HepG2 (cell line): ENCODE measurements at regions not wholly inside any gene's neighbourhood (a gene's known extent, or its start where the extent isn't known, plus 50 kb on each side); places are given as distances from the start of the nearest gene placed in this dataset.

Experiments used
- EP300 ChIP-seq, 3 experiments: sonication (generic) in 1 of 3; formaldehyde crosslinking in 1 of 3; IDR thresholded peaks; 2 replicates each; pipeline versions ENCODE4 v1.5.1 to v1.6.1; 2011 to 2020; ENCODE audit warnings: low read depth in 2 of 3, low read length in 2 of 3, borderline replicate concordance in 1 of 3, improper control_type of control experiment in 1 of 3, mild to moderate bottlenecking in 1 of 3, missing genetic modification reagents in 1 of 3, moderate library complexity in 1 of 3
- MEIS1 ChIP-seq: sonication (generic); formaldehyde crosslinking; IDR thresholded peaks from 2 replicates; pipeline ENCODE4 v1.9.0; 2021; ENCODE audit warnings: mild to moderate bottlenecking, missing genetic modification reagents, moderate library complexity, borderline replicate concordance
- SKI ChIP-seq: fragments of 450-650 bp; IDR thresholded peaks from one replicate; pipeline ENCODE4 v1.6.1; 2018; ENCODE audit warnings: mild to moderate bottlenecking; ENCODE audit not compliant: partially characterized antibody
- SP1 ChIP-seq, 2 experiments: fragments of 450-650 bp in 1 of 2; sonication (generic) in 1 of 2; formaldehyde crosslinking in 1 of 2; IDR thresholded peaks; 2 replicates each; pipeline versions ENCODE4 v1.4.0 to v1.6.1; 2016 to 2020; ENCODE audit warnings: missing genetic modification reagents in 1 of 2
- SP2 ChIP-seq: sonication (generic); formaldehyde crosslinking; IDR thresholded peaks from 2 replicates; pipeline ENCODE4 v1.5.1; 2020; ENCODE audit warnings: mild to moderate bottlenecking, missing genetic modification reagents
- ZC3H4 ChIP-seq: sonication (generic); formaldehyde crosslinking; IDR thresholded peaks from 2 replicates; pipeline ENCODE4 v1.4.0; 2020; ENCODE audit warnings: missing genetic modification reagents, borderline replicate concordance
- ZNF225 ChIP-seq: sonication (generic); formaldehyde crosslinking; IDR thresholded peaks from 2 replicates; pipeline ENCODE4 v1.4.0; 2020; ENCODE audit warnings: mild to moderate bottlenecking, missing genetic modification reagents
- ZNF30 ChIP-seq: sonication (generic); formaldehyde crosslinking; IDR thresholded peaks from 2 replicates; pipeline ENCODE4 v1.5.0; 2020; ENCODE audit warnings: mild to moderate bottlenecking, missing genetic modification reagents
- ZNF546 ChIP-seq: sonication (generic); formaldehyde crosslinking; conservative IDR thresholded peaks from 2 replicates; pipeline ENCODE4 v1.8.1; 2023; ENCODE audit warnings: mild to moderate bottlenecking, missing genetic modification reagents
- ZNF776 ChIP-seq: sonication (generic); formaldehyde crosslinking; IDR thresholded peaks from 2 replicates; pipeline ENCODE4 v1.4.0; 2020; ENCODE audit warnings: mild to moderate bottlenecking, missing genetic modification reagents
- TF ChIP-seq, protein P1 (sequence below): IDR thresholded peaks from 2 replicates; pipeline ENCODE4 v1.6.1; 2016; ENCODE audit warnings: low read depth, borderline replicate concordance
- TF ChIP-seq, protein P2 (sequence below): sonication (generic); formaldehyde crosslinking; IDR thresholded peaks from 2 replicates; pipeline ENCODE4 v1.5.0; 2020; ENCODE audit warnings: mild to moderate bottlenecking, missing genetic modification reagents, moderate library complexity
- TF ChIP-seq, protein P3 (sequence below): sonication (generic); formaldehyde crosslinking; IDR thresholded peaks from 2 replicates; pipeline ENCODE4 v1.8.1; 2022; ENCODE audit warnings: low read depth, mild to moderate bottlenecking, missing genetic modification reagents
- TF ChIP-seq, protein P4 (sequence below): IDR thresholded peaks from 2 replicates; pipeline ENCODE4 v1.6.1; 2016; ENCODE audit warnings: control low read depth

DNA sequence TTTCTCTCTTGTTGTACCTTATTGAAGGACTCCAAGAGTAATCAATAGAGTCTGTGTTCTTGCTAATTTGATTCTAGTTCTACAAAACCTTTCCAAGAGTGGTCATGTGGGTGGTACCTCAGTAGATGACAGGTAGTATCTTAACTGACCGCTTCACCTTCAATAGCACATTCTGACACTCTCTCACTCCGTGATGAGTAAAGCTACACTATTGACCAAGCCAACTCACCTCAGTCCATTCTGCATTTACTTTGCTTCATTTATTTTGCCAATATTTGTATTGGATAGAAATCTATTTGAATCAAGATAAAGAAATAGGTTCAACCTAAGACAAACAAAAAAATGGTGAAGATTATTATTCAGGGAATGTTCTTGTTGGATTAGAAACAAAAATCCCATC lies 1869.6 kb upstream of the CELF4 start:
- TF ChIP-seq, protein P1, sequence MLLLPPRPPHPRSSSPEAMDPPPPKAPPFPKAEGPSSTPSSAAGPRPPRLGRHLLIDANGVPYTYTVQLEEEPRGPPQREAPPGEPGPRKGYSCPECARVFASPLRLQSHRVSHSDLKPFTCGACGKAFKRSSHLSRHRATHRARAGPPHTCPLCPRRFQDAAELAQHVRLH (CRISPR knock-in tag): no peak
- TF ChIP-seq ZNF776 (CRISPR knock-in tag) (no peak), ZNF30 (CRISPR knock-in tag) (no peak), SKI (no peak), EP300 (IDR thresholded peaks at IDR 0.05; ENCODE audit: low read depth in 2 of 2, low read length in 2 of 2) (no peak), EP300 (CRISPR knock-in tag; IDR thresholded peaks at IDR 0.05; ENCODE audit: borderline replicate concordance) (no peak), SP2 (no peak), MEIS1 (CRISPR knock-in tag) (no peak), ZC3H4 (no peak), SP1 (IDR thresholded peaks at IDR 0.05) (no peak), SP1 (CRISPR knock-in tag; IDR thresholded peaks at IDR 0.05) (no peak), ZNF546 (CRISPR knock-in tag) (no peak), ZNF225 (CRISPR knock-in tag) (no peak)
- TF ChIP-seq, protein P2, sequence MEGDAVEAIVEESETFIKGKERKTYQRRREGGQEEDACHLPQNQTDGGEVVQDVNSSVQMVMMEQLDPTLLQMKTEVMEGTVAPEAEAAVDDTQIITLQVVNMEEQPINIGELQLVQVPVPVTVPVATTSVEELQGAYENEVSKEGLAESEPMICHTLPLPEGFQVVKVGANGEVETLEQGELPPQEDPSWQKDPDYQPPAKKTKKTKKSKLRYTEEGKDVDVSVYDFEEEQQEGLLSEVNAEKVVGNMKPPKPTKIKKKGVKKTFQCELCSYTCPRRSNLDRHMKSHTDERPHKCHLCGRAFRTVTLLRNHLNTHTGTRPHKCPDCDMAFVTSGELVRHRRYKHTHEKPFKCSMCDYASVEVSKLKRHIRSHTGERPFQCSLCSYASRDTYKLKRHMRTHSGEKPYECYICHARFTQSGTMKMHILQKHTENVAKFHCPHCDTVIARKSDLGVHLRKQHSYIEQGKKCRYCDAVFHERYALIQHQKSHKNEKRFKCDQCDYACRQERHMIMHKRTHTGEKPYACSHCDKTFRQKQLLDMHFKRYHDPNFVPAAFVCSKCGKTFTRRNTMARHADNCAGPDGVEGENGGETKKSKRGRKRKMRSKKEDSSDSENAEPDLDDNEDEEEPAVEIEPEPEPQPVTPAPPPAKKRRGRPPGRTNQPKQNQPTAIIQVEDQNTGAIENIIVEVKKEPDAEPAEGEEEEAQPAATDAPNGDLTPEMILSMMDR (CRISPR knock-in tag): no peak
- TF ChIP-seq, protein P3, sequence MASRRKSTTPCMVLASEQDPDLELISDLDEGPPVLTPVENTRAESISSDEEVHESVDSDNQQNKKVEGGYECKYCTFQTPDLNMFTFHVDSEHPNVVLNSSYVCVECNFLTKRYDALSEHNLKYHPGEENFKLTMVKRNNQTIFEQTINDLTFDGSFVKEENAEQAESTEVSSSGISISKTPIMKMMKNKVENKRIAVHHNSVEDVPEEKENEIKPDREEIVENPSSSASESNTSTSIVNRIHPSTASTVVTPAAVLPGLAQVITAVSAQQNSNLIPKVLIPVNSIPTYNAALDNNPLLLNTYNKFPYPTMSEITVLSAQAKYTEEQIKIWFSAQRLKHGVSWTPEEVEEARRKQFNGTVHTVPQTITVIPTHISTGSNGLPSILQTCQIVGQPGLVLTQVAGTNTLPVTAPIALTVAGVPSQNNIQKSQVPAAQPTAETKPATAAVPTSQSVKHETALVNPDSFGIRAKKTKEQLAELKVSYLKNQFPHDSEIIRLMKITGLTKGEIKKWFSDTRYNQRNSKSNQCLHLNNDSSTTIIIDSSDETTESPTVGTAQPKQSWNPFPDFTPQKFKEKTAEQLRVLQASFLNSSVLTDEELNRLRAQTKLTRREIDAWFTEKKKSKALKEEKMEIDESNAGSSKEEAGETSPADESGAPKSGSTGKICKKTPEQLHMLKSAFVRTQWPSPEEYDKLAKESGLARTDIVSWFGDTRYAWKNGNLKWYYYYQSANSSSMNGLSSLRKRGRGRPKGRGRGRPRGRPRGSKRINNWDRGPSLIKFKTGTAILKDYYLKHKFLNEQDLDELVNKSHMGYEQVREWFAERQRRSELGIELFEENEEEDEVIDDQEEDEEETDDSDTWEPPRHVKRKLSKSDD: no peak
- TF ChIP-seq, protein P4, sequence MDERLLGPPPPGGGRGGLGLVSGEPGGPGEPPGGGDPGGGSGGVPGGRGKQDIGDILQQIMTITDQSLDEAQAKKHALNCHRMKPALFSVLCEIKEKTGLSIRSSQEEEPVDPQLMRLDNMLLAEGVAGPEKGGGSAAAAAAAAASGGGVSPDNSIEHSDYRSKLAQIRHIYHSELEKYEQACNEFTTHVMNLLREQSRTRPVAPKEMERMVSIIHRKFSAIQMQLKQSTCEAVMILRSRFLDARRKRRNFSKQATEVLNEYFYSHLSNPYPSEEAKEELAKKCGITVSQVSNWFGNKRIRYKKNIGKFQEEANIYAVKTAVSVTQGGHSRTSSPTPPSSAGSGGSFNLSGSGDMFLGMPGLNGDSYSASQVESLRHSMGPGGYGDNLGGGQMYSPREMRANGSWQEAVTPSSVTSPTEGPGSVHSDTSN (CRISPR knock-in tag): no peak
